Subcutaneous abdominal adipose tissue (tissue), 5 donors: ENCODE measurements at regions not wholly inside any gene's neighbourhood (a gene's known extent, or its start where the extent isn't known, plus 50 kb on each side); places are given as distances from the start of the nearest gene placed in this dataset.
"Not testable (repeated sequence)": the region's sequence is repeated elsewhere in the genome, so short reads cannot be mapped to it uniquely, and the experiment has no call there.

ENCODE experiments used
- H3K27ac ChIP-seq: one replicate; pipeline ENCODE4 v1.7.0; 2013; ENCODE audit warnings: low read depth, mild to moderate bottlenecking, inconsistent platforms, low read length, moderate library complexity
- H3K27me3 ChIP-seq, 5 donors: one replicate each; pipeline ENCODE4 v1.7.0; 2013; ENCODE audit warnings: low read length in 5 of 5, inconsistent platforms in 1 of 5; ENCODE audit not compliant: control insufficient read depth in 5 of 5, insufficient read depth in 4 of 5
- H3K36me3 ChIP-seq, 5 donors: one replicate each; pipeline ENCODE4 v1.7.0; 2013; ENCODE audit warnings: low read length in 5 of 5; ENCODE audit not compliant: control insufficient read depth in 5 of 5, insufficient read depth in 5 of 5
- H3K4me1 ChIP-seq, 5 donors: one replicate each; pipeline ENCODE4 v1.7.0; 2013; ENCODE audit warnings: low read length in 5 of 5, mild to moderate bottlenecking in 3 of 5, moderate library complexity in 1 of 5; ENCODE audit not compliant: control insufficient read depth in 5 of 5, insufficient read depth in 5 of 5
- H3K4me3 ChIP-seq, 5 donors: one replicate each; pipeline ENCODE4 v1.7.0; 2013; ENCODE audit warnings: low read length in 5 of 5, low read depth in 1 of 5
- H3K9ac ChIP-seq, 5 donors: one replicate each; pipeline ENCODE4 v1.7.0; 2013; ENCODE audit warnings: low read length in 5 of 5, mild to moderate bottlenecking in 4 of 5, moderate library complexity in 3 of 5
- H3K9me3 ChIP-seq, 5 donors: one replicate each; pipeline ENCODE4 v1.7.0; 2013; ENCODE audit warnings: low read length in 5 of 5; ENCODE audit not compliant: control insufficient read depth in 5 of 5
- donor health status: healthy.
- donor health status: healthy.
- donor health status: healthy.
- donor health status: healthy.
- donor health status: healthy.

GRCh38 chr22:44574057-44574639 is 76.1 kb upstream of the RTL6 start:
- H3K4me1 ChIP-seq: peaks cover 0 to 14% (median 0%) of the 10 kb centered on the region in 5 donors
- H3K36me3 ChIP-seq: no peaks in the 10 kb centered on the region
- no peak overlapping the region for H3K4me3 ChIP-seq
- no peak overlapping the region for H3K27ac ChIP-seq
- H3K9me3 ChIP-seq: peaks cover 0 to 9% (median 7%) of the 10 kb centered on the region in 5 donors
- no peak overlapping the region for H3K9ac ChIP-seq
- H3K27me3 ChIP-seq: peaks cover 4 to 35% (median 6%) of the 10 kb centered on the region in 5 donors

GRCh38 chr22:44573451-44573850 is 75.4 kb upstream of the RTL6 start:
- Histone ChIP-seq H3K27me3 (peaks cover 3 to 30% (median 6%) of the 10 kb centered on the region in 5 donors), H3K9me3 (peaks cover 0 to 9% (median 7%) of the 10 kb centered on the region in 5 donors), H3K4me3 (no peak overlapping the region), H3K9ac (no peak overlapping the region), H3K27ac (no peak overlapping the region), H3K4me1 (peaks cover 0 to 14% (median 0%) of the 10 kb centered on the region in 5 donors), H3K36me3 (no peaks in the 10 kb centered on the region)

- no peak overlapping the region for H3K27ac ChIP-seq
- H3K9ac ChIP-seq: no peak overlapping the region
- H3K9me3 ChIP-seq: peaks cover 0 to 9% (median 7%) of the 10 kb centered on the region in 5 donors
- peaks cover 0 to 14% (median 0%) of the 10 kb centered on the region in 5 donors for H3K4me1 ChIP-seq
- no peak overlapping the region for H3K4me3 ChIP-seq
- no peaks in the 10 kb centered on the region for H3K36me3 ChIP-seq
- peaks cover 3 to 25% (median 6%) of the 10 kb centered on the region in 5 donors for H3K27me3 ChIP-seq
Observed at GRCh38 chr22:44572414-44573207, 74.6 kb upstream of the RTL6 start.

GRCh38 chr22:44571566-44572413 is 73.8 kb upstream of the RTL6 start:
- Histone ChIP-seq H3K9ac (no peak overlapping the region), H3K9me3 (peaks cover 0 to 9% (median 7%) of the 10 kb centered on the region in 5 donors), H3K27ac (no peak overlapping the region), H3K4me1 (peaks cover 0 to 14% (median 0%) of the 10 kb centered on the region in 5 donors), H3K36me3 (no peaks in the 10 kb centered on the region), H3K4me3 (no peak overlapping the region), H3K27me3 (peaks cover 3 to 17% (median 6%) of the 10 kb centered on the region in 5 donors)

GRCh38 chr22:44570476-44571445 is 72.7 kb upstream of the RTL6 start:
- H3K27ac ChIP-seq: no peak overlapping the region
- peaks cover 2 to 13% (median 6%) of the 10 kb centered on the region in 5 donors for H3K27me3 ChIP-seq
- no peaks in the 10 kb centered on the region for H3K36me3 ChIP-seq
- peaks cover 0 to 14% (median 0%) of the 10 kb centered on the region in 5 donors for H3K4me1 ChIP-seq
- no peak overlapping the region for H3K9ac ChIP-seq
- peaks cover 0 to 9% (median 7%) of the 10 kb centered on the region in 5 donors for H3K9me3 ChIP-seq
- no peak overlapping the region for H3K4me3 ChIP-seq

GRCh38 chr22:44569561-44569991 is 71.5 kb upstream of the RTL6 start:
- Histone ChIP-seq H3K4me3 (no peak overlapping the region), H3K9ac (no peak overlapping the region), H3K27me3 (peaks cover 0 to 8% (median 3%) of the 10 kb centered on the region in 5 donors), H3K9me3 (peaks cover 0 to 9% (median 7%) of the 10 kb centered on the region in 5 donors), H3K4me1 (peaks cover 0 to 14% (median 0%) of the 10 kb centered on the region in 5 donors), H3K27ac (no peak overlapping the region), H3K36me3 (no peaks in the 10 kb centered on the region)

GRCh38 chr22:44567846-44568493 is 69.9 kb upstream of the RTL6 start:
- Histone ChIP-seq H3K4me1 (peaks cover 0 to 11% (median 0%) of the 10 kb centered on the region in 5 donors), H3K27me3 (peaks cover 0 to 8% (median 3%) of the 10 kb centered on the region in 5 donors), H3K36me3 (no peaks in the 10 kb centered on the region), H3K4me3 (no peak overlapping the region), H3K9ac (no peak overlapping the region), H3K27ac (no peak overlapping the region), H3K9me3 (peaks cover 0 to 10% (median 8%) of the 10 kb centered on the region in 5 donors)

GRCh38 chr22:44567378-44567841 is 69.4 kb upstream of the RTL6 start:
- not testable (repeated sequence) for H3K36me3 ChIP-seq, H3K9me3 ChIP-seq, H3K9ac ChIP-seq, H3K4me3 ChIP-seq, H3K27ac ChIP-seq, H3K27me3 ChIP-seq
- H3K4me1 ChIP-seq: peaks cover 0 to 11% (median 0%) of the 10 kb centered on the region in 5 donors
